NCI-H2171 treated with DMSO at 0.1 percent for 48 hours (cell line): ENCODE measurements at regions not wholly inside any gene's neighbourhood (a gene's known extent, or its start where the extent isn't known, plus 50 kb on each side); places are given as distances from the start of the nearest gene placed in this dataset.
A peak's percentile ranks its signal among the peaks of the same experiment; 100 is the strongest.
"Not testable (repeated sequence)": the region's sequence is repeated elsewhere in the genome, so short reads cannot be mapped to it uniquely, and the experiment has no call there.

Source experiments
- DNase-seq: peaks from one replicate; lab custom pipeline; 2025; lab: John Stamatoyannopoulos, UW

DNA sequence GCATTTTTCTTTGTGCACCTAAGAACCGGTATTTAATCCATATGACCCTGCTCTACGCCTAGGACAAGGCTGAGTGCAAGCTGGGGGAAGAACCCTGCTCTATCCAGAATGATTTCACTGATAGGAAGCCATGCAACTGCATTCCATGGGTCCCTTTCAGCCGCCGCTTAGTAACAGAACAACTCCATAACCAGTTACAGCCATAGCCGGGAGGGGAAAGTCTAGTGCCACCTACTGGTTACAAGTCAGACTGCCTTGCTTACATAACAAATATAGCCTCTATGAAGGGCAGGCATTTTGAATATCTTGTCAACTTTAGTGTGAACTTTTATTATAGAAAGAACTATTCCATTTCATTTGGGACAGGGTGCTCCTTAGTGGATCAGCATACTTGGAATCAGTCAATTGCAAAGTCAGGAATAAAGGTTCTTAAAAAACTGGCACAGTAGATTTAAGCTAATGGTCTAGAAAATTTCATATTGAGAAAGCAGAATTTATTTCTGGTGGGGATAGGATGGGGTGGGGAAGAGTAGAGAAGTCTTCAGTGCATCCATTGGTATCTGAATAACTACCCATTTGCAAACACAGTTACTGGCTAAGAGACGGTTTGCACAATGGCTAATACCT lies 521.7 kb downstream of the ADRA2A start:
- DNase-seq, result peak; percentile 39

DNA sequence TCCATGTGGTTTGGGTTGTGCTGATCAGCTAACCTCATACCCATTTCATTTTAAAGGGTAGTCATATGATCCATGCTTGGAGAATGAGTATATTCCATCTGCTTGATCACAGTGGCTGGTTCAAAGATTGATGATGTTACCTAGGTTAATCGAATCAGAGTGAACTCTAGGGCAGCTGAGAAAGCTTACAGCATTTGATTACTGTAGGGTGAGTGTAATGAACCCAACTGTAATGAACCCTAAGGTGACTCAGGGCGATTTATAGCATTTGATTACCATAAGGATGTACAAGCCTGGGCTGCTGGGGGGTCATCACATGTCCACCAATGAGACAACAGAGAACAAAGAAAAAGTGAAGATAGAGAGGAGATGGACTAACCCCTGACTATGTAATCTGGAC lies 523.1 kb downstream of the ADRA2A start:
- DNase-seq, result no peak

DNA sequence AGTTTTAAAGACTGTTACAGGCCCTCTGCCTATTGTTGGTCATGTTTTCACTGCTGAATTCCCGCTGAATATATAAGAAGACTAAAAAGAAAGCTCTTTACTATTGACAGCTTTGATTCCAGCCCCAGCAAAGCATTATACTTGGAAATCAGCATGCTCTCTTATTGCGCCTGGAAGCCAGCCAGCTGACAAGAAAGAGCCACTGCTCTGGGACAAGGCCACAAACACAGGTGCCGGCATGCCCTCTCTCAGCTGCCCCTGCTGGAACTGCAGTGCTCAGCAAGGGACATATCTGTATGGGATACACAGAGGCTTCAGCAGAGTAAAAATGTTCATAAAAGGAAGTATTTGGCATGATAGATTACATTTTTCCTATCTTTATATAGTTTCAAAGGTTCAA lies 523.9 kb downstream of the ADRA2A start:
- no peak for DNase-seq

DNA sequence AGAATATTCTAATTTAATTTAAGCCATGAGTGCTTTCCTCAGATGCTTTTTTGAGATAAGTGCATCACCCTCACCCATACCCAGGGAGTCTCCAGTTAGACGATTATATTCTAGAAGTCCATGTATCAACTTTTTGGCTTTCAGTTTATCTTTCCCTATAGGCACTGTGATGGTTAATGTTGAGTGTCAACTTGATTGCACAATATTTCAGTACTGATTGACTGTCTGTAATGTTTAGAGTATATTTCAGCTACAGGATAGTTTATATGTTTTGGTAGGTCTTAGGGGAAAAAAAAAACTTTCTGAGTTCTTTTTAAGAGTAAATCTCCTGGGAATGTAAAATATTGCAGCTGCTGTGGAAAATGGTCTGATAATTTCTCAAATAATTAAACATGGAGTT lies 535.4 kb downstream of the ADRA2A start:
- DNase-seq, result no peak

GRCh38 chr10:111634191-111634590 lies 549.4 kb downstream of the GPAM start:
- DNase-seq, result no peak

- DNase-seq, result no peak
These were observed 537.5 kb downstream of the GPAM start for GRCh38 chr10:111646021-111646420.

- DNase-seq, result no peak
These were observed 535.5 kb downstream of the GPAM start for GRCh38 chr10:111648046-111648445.

GRCh38 chr10:111649080-111649479 lies 534.5 kb downstream of the GPAM start:
- not testable (repeated sequence) for DNase-seq

- DNase-seq, result no peak
These were observed 533.5 kb downstream of the GPAM start for GRCh38 chr10:111650088-111650487.

GRCh38 chr10:111656066-111656465 lies 527.5 kb downstream of the GPAM start:
- no peak for DNase-seq

- no peak for DNase-seq
These were observed 505.8 kb downstream of the GPAM start for GRCh38 chr10:111677759-111678158.

DNA sequence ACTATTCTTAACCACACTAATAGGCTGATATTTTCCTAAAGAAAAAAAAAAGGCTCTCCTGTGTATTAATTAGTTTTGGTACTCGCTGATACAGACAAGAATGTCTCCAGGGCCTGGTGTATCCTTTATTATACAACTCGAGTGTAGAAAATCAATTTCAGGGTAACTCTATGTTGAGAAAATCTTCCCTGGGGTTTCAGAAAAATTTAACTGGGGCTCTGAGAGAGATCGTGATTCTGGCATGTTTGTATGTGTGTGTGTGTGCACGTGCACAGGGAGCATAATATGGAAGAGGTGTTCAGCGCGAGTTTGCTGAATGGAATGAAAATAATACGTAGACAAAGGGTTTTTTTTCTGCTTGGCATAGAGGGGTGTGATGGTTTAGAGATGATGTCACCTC lies 496.8 kb downstream of the GPAM start:
- DNase-seq, result no peak

DNA sequence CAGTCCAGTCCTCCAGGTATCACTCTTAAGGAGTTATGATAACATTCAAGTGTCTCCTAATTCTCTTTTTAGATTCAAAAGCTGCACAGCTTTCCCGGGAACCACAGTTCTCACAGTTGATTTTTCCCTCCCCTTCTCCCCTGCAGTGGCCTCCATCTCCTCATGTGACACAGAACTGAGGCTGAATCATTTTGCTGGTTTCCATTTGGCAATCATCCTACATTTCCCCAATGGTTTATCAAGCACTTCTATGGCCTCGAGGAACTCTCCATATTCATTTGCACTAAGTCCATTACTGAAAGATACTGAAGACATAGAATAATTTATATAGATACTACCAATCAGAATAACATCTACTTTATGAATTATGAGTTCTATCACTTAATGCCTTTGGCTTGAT lies 484.9 kb downstream of the GPAM start:
- no peak for DNase-seq

GRCh38 chr10:111703986-111704385 lies 479.6 kb downstream of the GPAM start:
- no peak for DNase-seq

GRCh38 chr10:111705021-111705420 lies 478.5 kb downstream of the GPAM start:
- DNase-seq, result no peak

DNA sequence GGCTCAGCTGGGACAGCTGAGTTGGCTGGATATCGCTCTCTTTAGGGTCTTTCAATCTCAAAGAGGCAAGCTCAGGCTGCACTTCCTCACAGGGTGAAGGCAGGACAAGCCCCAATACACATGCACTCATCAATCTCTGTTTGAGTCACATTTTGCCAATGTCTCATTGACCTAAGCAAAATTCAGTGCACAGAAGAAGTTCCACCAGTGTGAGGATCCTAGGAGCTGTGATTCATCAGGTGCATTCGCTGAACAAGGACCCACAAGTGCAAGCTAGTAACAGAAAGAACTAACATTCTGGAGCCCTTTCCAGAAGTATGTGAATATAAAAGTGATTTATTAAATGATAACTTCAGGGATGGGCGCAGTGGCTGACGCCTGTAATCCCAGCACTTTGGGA lies 477.2 kb downstream of the GPAM start:
- DNase-seq, result no peak

DNA sequence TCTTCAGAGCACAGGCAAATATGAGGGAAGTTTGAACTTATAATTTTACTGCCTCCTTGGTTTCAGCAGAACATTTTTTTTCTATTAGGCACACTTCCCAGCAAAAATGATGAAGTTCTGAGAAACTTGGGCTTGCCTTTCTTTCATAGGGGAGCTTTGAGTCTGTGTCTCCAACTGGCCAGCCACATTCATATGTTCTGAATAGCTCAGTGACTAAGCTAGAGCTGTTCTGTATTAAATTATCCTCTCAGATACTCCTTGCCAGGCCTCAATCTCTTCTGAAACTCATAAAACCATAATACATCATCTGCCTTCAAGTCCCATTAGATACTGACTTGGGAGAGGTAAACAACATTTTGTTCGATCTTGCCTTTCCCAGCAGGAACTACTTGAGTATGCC lies 476.5 kb downstream of the GPAM start:
- DNase-seq, result no peak

DNA sequence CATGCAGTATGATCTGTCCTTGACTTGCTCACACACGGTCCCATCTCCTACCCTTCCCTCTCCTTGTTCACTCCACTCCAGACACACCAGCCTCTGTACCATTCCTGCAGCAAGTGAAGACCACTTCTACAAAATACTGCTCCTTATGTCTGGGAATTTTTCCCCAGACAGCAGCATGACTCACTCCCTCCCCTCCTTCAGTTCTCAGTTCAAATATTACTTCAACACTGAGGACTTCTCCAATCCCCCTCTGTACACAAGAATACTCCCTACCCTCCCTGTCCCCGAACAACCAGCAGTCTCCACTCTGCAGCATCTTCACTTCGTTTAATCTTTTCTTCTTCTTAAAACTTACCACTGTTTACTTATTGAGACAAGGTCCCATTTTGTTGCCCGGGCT lies 474.0 kb downstream of the GPAM start:
- DNase-seq, result no peak

GRCh38 chr10:111716032-111716431 lies 467.5 kb downstream of the GPAM start:
- DNase-seq, result no peak

GRCh38 chr10:111724121-111724520 lies 459.4 kb downstream of the GPAM start:
- no peak for DNase-seq

GRCh38 chr10:111725050-111725449 lies 458.5 kb downstream of the GPAM start:
- no peak for DNase-seq

DNA sequence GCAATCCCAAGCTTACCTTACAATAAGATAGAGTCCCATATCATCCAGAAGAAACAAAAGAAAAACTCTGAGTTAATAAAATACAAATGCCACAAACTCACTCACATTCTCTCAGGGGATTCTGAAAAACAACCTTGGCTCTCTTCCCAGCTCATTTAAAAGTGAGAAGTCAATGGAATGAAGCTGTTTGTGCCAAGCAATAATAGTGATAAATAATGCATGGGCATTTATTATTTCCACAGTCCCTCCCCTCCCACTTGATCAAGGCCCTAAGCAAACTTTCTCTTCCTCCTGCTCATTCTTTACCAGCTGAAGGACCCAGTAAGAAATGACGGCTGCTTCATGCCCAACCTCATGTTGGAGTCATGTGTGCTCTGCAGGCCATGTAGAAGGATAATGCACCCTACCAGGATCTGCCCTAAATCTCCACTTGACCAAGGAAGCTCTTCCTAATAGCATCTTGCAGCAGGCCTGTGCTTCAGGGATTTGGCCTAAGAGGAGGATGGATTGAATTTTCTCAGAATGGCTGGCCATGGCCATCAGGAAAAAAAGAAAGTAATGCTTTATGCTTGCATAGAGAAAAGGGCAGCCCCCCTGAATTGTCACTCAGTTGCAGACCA lies 451.3 kb downstream of the GPAM start:
- DNase-seq, result no peak

DNA sequence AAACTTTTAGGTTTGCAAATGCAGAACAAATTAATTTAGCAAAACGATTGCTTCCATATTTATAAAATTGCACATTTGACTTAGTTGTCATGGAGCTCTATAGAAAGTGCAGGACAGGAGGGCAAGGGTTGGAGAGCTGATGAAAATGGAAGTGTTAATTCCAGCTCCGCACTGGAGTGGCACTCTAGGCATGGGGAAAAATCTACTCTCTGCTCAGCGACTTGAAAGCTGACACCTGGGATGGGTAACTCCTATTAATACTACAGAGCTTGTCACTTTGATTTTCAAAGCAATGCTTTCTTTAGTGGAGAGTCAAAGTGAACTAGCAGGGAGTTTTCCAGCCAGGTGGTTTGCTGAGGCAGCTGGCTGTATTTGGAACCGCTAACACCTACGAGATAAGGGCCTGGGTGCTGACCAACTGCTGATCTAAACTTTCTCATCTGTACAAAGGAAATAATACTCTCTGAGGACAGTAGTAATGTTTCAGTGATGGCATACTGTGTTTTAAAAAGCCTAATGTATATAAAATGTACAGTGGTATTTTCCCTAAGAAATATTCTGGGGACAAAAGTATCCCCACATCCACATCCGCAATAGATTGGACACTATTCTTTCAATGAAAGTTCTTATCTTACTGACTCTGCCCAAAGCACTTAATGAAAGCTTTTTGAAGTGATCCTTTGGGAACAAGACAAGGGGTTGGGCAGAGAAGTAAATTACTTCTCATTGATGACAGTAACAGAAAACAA lies 444.3 kb downstream of the GPAM start:
- DNase-seq, result no peak

DNA sequence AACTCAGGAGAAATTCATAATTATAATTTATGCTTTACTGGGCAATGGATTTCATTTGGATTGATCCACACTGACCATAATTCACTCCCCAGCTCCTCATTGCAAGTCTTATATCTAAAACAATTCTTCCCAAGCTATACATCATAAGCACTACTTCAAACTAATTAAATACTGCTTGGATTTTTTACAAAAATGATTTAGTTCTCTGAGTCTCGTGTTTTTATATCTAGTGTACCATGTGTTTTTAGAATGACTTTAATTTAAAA lies 443.8 kb downstream of the GPAM start:
- DNase-seq, result no peak
